OCI-LY7 (cell line): ENCODE measurements at regions not wholly inside any gene's neighbourhood (a gene's known extent, or its start where the extent isn't known, plus 50 kb on each side); places are given as distances from the start of the nearest gene placed in this dataset.

ENCODE experiments used
- EZH2phosphoT487 ChIP-seq: fragments of 200-600 bp; sonication (generic); IDR thresholded peaks from 2 replicates; pipeline ENCODE4 v1.6.1; 2018; ENCODE audit warnings: low read depth, borderline replicate concordance, mild to moderate bottlenecking, mixed run types, antibody characterized with exemption, low read length, moderate library complexity, mixed read lengths
- TF ChIP-seq, protein P1 (sequence below): fragments of 200-600 bp; sonication (generic); conservative IDR thresholded peaks from 2 replicates; pipeline ENCODE4 v1.5.1; 2014; ENCODE audit warnings: mild to moderate bottlenecking, antibody characterized with exemption, low read length, moderate library complexity, mixed read lengths

DNA sequence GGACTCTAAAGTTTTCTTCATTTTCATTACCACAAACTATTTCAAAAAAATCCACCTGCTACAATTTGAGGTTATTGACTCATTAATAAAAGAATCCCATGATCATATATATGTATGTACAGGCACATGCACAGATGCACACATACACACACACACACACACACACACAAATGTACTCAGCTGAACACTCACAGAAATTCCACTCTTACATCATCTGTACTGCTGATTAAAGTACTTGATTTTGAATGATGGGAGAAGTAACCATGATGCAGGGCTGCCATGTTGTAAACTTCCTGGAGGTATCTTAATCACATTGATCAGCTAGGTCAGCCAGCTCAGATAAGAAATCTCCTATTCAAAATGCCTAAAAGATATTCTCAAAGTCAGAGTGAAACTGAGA lies 1313.2 kb upstream of the NRXN1 start:
- TF ChIP-seq, protein P1, sequence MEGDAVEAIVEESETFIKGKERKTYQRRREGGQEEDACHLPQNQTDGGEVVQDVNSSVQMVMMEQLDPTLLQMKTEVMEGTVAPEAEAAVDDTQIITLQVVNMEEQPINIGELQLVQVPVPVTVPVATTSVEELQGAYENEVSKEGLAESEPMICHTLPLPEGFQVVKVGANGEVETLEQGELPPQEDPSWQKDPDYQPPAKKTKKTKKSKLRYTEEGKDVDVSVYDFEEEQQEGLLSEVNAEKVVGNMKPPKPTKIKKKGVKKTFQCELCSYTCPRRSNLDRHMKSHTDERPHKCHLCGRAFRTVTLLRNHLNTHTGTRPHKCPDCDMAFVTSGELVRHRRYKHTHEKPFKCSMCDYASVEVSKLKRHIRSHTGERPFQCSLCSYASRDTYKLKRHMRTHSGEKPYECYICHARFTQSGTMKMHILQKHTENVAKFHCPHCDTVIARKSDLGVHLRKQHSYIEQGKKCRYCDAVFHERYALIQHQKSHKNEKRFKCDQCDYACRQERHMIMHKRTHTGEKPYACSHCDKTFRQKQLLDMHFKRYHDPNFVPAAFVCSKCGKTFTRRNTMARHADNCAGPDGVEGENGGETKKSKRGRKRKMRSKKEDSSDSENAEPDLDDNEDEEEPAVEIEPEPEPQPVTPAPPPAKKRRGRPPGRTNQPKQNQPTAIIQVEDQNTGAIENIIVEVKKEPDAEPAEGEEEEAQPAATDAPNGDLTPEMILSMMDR: no peak
- no peak for TF ChIP-seq EZH2phosphoT487
